ENCODE measurements at regions not wholly inside any gene's neighbourhood (a gene's known extent, or its start where the extent isn't known, plus 50 kb on each side); places are given as distances from the start of the nearest gene placed in this dataset.

DNA sequence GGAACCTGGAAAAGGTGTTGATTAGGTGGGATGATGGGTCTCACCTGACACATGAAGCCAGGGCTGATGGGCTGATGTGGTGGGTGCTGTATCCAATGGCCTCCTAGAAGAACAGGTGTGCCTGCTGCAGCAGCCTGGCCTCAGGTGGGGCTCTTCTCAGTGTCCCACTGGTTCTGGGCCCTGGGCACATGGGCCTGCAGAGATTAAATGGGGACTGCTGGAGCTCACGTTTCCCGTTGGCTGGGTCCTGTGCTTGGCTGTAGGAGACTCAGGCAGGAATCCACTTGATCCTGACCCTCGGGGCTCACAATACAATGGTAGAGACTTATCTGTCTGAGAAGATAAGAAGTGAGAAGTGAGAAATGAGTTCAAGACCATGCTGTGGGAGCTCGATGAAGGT lies 170.9 kb downstream of the KCNS3 start:
- no peak overlapping the region for H3K4me3 Mint-ChIP-seq
- no peaks in the 10 kb centered on the region for H3K27me3 Mint-ChIP-seq (ENCODE audit: low read depth)

More for the DNA sequence above, 170.9 kb downstream of the KCNS3 start:
- Histone ChIP-seq H3K14ac (ENCODE audit: insufficient read depth, low read length) (no peak overlapping the region), H4K91ac (ENCODE audit: insufficient read length, low read depth, low read length) (no peak overlapping the region), H3K23ac (ENCODE audit: insufficient read length, low read depth, low read length) (no peak overlapping the region), H3K4me2 (ENCODE audit: insufficient read depth, insufficient read length, low read length) (no peak overlapping the region), H2BK5ac (ENCODE audit: insufficient read length, low read length) (no peak overlapping the region), H3K79me1 (ENCODE audit: insufficient read depth, low read depth, low read length, poor library complexity, severe bottlenecking) (no peaks in the 10 kb centered on the region), H3K56ac (ENCODE audit: insufficient read length, low read depth, low read length) (no peak overlapping the region), H4K8ac (replicated peaks; ENCODE audit: insufficient read length, low read depth, low read length) (no peak overlapping the region), H2BK15ac (ENCODE audit: low read depth, low read length) (no peak overlapping the region), H4K5ac (ENCODE audit: insufficient read length, low read depth, low read length) (no peak overlapping the region), H2BK20ac (ENCODE audit: low read depth, low read length, poor library complexity, severe bottlenecking) (no peak overlapping the region), H3K27me3 (ENCODE audit: insufficient read depth, low read length) (no peaks in the 10 kb centered on the region), H3K27ac (ENCODE audit: insufficient read length, low read depth, low read length) (no peak overlapping the region), H3K4ac (ENCODE audit: low read depth, low read length) (no peak overlapping the region), H4K20me1 (ENCODE audit: control insufficient read depth, insufficient read depth, insufficient read length) (no peaks in the 10 kb centered on the region), H3K9ac (ENCODE audit: extremely low read depth, insufficient read length, low read length) (no peak overlapping the region), H3K9me3 (ENCODE audit: control insufficient read depth, low read depth, low read length) (no peaks in the 10 kb centered on the region), H3K79me2 (ENCODE audit: insufficient read depth, low read length) (no peaks in the 10 kb centered on the region), H2AFZ (ENCODE audit: low read length) (no peak overlapping the region), H3K4me1 (ENCODE audit: insufficient read depth, low read length) (no peaks in the 10 kb centered on the region), H2BK12ac (ENCODE audit: insufficient read length, low read depth, low read length) (no peak overlapping the region), H3K23me2 (ENCODE audit: insufficient read length, low read depth, low read length, poor library complexity, severe bottlenecking) (no peaks in the 10 kb centered on the region), H2AK5ac (ENCODE audit: insufficient read length, low read length) (no peak overlapping the region), H3T11ph (ENCODE audit: low read length) (no peak overlapping the region), H2BK120ac (ENCODE audit: low read depth, low read length, poor library complexity, severe bottlenecking) (no peak overlapping the region), H3K18ac (ENCODE audit: insufficient read length, low read depth, low read length) (no peak overlapping the region)
- TF ChIP-seq, protein P1, sequence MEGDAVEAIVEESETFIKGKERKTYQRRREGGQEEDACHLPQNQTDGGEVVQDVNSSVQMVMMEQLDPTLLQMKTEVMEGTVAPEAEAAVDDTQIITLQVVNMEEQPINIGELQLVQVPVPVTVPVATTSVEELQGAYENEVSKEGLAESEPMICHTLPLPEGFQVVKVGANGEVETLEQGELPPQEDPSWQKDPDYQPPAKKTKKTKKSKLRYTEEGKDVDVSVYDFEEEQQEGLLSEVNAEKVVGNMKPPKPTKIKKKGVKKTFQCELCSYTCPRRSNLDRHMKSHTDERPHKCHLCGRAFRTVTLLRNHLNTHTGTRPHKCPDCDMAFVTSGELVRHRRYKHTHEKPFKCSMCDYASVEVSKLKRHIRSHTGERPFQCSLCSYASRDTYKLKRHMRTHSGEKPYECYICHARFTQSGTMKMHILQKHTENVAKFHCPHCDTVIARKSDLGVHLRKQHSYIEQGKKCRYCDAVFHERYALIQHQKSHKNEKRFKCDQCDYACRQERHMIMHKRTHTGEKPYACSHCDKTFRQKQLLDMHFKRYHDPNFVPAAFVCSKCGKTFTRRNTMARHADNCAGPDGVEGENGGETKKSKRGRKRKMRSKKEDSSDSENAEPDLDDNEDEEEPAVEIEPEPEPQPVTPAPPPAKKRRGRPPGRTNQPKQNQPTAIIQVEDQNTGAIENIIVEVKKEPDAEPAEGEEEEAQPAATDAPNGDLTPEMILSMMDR (conservative IDR thresholded peaks at IDR 0.05) = no peak
- WGBS (ENCODE audit: extremely low coverage, insufficient read length, low lambda C conversion rate) = no CpG with 5 or more reads among the region's 4 CpGs
- H3K4me1 Mint-ChIP-seq = no peaks in the 10 kb centered on the region
- DNase-seq = no peak
- peaks cover 0 to 4% (median 2%) of the 10 kb centered on the region in 3 experiments; a peak in 1 of 7 replicates for H3K36me3 Mint-ChIP-seq (ENCODE audit: insufficient read depth in 1 of 3, low read depth in 3 of 3)
- H3K9me3 Mint-ChIP-seq = peaks cover 10 to 11% of the 10 kb centered on the region in 2 experiments; a peak in 4 of 5 replicates
- H3K27ac Mint-ChIP-seq = peak overlapping the region in 1 of 3 experiments; percentile 85; a peak in 2 of 7 replicates
